ENCODE measurements at regions not wholly inside any gene's neighbourhood (a gene's known extent, or its start where the extent isn't known, plus 50 kb on each side); places are given as distances from the start of the nearest gene placed in this dataset.

DNA sequence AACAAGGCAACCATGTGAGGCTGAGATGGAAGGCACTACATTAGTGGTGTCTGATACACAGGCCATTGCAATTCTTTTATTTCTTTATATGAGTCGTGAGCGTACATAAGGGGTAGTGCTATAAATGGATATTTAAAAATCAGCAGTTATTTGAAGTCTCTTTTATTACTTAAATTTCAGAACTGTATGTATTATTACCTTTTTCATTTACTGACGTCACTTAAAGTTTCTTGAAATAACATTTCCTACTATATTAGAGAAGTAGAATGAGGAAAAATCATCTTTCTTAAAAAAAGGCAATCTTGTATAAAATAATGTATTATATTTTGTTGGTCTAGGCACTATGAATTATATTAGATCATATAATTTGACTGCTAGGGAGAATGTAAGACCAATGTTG, 280.9 kb upstream of the CYLC2 start:
- TF ChIP-seq, protein P1, sequence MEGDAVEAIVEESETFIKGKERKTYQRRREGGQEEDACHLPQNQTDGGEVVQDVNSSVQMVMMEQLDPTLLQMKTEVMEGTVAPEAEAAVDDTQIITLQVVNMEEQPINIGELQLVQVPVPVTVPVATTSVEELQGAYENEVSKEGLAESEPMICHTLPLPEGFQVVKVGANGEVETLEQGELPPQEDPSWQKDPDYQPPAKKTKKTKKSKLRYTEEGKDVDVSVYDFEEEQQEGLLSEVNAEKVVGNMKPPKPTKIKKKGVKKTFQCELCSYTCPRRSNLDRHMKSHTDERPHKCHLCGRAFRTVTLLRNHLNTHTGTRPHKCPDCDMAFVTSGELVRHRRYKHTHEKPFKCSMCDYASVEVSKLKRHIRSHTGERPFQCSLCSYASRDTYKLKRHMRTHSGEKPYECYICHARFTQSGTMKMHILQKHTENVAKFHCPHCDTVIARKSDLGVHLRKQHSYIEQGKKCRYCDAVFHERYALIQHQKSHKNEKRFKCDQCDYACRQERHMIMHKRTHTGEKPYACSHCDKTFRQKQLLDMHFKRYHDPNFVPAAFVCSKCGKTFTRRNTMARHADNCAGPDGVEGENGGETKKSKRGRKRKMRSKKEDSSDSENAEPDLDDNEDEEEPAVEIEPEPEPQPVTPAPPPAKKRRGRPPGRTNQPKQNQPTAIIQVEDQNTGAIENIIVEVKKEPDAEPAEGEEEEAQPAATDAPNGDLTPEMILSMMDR (conservative IDR thresholded peaks at IDR 0.05 in 1 of 2, IDR thresholded peaks at IDR 0.05 in 1 of 2; ENCODE audit: low read depth in 1 of 2, low read length in 2 of 2), result no peak
- TF ChIP-seq EZH2 (IDR thresholded peaks at IDR 0.05; ENCODE audit: low read length, missing control alignments), result no peak

Data from fibroblast of lung (primary cell).